HL-60 (cell line): ENCODE measurements at regions not wholly inside any gene's neighbourhood (a gene's known extent, or its start where the extent isn't known, plus 50 kb on each side); places are given as distances from the start of the nearest gene placed in this dataset.

Experiments
- DNase-seq, 2 experiments: peaks; one replicate each; pipeline ENCODE4 v3.0.0-alpha.2; 2010 to 2020; ENCODE audit warnings: low read depth in 1 of 2, low spot score in 1 of 2
- H3K27ac ChIP-seq: fragments of 250-450 bp; sonication (Bioruptor Pico); replicated peaks from 2 replicates; pipeline ENCODE4 v1.5.1; 2020; ENCODE audit warnings: mild to moderate bottlenecking, moderate library complexity
- H3K27me3 ChIP-seq: fragments of 250-450 bp; sonication (Bioruptor Pico); 2 replicates; pipeline ENCODE4 v1.5.1; 2021; ENCODE audit warnings: mild to moderate bottlenecking, moderate library complexity; ENCODE audit not compliant: insufficient read depth, poor library complexity, severe bottlenecking
- H3K4me3 ChIP-seq: replicated peaks from 2 replicates; pipeline ENCODE4 v1.5.1; 2011; ENCODE audit warnings: mild to moderate bottlenecking, control low read depth, low read length; ENCODE audit not compliant: insufficient read depth
- GABPA ChIP-seq: IDR thresholded peaks from 2 replicates; pipeline ENCODE4 v1.6.1; 2012; ENCODE audit warnings: low read depth
- POLR2AphosphoS5 ChIP-seq: IDR thresholded peaks from 2 replicates; pipeline ENCODE4 v1.6.1; 2012; ENCODE audit warnings: low read depth
- SPI1 ChIP-seq: IDR thresholded peaks from 2 replicates; pipeline ENCODE4 v1.6.1; 2012; ENCODE audit warnings: low read depth, mild to moderate bottlenecking, borderline replicate concordance
- TF ChIP-seq, protein P1 (sequence below): IDR thresholded peaks from one replicate; pipeline ENCODE4 v1.5.1; 2011; ENCODE audit warnings: low read length, control low read depth, inconsistent platforms; ENCODE audit not compliant: insufficient read depth
- TF ChIP-seq, protein P2 (sequence below): IDR thresholded peaks from 2 replicates; pipeline ENCODE4 v1.6.1; 2012; ENCODE audit warnings: low read depth; ENCODE audit not compliant: insufficient replicate concordance

DNA sequence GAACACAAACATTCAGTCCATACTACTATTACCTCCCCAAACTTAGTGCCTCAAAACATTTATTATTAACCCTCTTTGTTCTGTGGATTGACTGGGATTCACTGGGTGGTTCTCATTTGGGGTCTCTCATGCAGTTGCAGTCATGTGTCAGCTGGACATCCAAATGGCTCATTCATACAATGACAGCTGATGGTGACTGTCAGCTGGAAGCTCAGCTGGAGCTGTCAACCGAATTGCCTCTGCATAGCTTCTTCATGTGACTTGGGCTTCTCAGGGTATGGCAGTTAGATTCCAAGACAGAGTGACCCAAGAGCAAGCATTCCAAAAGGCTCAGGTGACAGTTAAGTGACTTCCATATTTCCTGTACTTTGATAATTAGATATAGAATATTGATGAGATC is 85.2 kb downstream of the CCDC34 start:
- TF ChIP-seq POLR2AphosphoS5 = no peak
- TF ChIP-seq, protein P1, sequence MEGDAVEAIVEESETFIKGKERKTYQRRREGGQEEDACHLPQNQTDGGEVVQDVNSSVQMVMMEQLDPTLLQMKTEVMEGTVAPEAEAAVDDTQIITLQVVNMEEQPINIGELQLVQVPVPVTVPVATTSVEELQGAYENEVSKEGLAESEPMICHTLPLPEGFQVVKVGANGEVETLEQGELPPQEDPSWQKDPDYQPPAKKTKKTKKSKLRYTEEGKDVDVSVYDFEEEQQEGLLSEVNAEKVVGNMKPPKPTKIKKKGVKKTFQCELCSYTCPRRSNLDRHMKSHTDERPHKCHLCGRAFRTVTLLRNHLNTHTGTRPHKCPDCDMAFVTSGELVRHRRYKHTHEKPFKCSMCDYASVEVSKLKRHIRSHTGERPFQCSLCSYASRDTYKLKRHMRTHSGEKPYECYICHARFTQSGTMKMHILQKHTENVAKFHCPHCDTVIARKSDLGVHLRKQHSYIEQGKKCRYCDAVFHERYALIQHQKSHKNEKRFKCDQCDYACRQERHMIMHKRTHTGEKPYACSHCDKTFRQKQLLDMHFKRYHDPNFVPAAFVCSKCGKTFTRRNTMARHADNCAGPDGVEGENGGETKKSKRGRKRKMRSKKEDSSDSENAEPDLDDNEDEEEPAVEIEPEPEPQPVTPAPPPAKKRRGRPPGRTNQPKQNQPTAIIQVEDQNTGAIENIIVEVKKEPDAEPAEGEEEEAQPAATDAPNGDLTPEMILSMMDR = no peak
- no peak for TF ChIP-seq GABPA
- TF ChIP-seq, protein P2, sequence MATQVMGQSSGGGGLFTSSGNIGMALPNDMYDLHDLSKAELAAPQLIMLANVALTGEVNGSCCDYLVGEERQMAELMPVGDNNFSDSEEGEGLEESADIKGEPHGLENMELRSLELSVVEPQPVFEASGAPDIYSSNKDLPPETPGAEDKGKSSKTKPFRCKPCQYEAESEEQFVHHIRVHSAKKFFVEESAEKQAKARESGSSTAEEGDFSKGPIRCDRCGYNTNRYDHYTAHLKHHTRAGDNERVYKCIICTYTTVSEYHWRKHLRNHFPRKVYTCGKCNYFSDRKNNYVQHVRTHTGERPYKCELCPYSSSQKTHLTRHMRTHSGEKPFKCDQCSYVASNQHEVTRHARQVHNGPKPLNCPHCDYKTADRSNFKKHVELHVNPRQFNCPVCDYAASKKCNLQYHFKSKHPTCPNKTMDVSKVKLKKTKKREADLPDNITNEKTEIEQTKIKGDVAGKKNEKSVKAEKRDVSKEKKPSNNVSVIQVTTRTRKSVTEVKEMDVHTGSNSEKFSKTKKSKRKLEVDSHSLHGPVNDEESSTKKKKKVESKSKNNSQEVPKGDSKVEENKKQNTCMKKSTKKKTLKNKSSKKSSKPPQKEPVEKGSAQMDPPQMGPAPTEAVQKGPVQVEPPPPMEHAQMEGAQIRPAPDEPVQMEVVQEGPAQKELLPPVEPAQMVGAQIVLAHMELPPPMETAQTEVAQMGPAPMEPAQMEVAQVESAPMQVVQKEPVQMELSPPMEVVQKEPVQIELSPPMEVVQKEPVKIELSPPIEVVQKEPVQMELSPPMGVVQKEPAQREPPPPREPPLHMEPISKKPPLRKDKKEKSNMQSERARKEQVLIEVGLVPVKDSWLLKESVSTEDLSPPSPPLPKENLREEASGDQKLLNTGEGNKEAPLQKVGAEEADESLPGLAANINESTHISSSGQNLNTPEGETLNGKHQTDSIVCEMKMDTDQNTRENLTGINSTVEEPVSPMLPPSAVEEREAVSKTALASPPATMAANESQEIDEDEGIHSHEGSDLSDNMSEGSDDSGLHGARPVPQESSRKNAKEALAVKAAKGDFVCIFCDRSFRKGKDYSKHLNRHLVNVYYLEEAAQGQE = no peak
- no peak for TF ChIP-seq SPI1
- DNase-seq = no peak
- no peak overlapping the region for H3K4me3 ChIP-seq
- no peaks in the 10 kb centered on the region for H3K27me3 ChIP-seq
- no peak overlapping the region for H3K27ac ChIP-seq

DNA sequence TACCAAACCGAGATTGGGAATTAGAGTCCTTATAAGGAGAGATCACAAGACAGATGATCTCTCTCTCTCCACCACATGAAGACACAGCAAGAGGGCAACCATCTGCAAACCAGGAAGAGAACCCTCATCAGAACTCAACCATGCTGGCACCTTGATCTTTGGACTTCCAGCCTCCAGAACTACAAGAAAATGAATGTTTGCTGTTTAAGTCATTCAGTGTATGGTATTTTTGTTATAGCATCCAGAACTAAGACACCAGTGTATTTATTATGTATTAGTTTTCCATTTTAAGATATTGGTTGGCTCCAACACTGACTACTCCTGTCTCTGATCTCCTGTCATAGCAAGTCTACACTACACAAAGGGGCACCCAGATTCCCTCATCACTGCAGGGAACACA is 86.9 kb downstream of the CCDC34 start:
- no peaks in the 10 kb centered on the region for H3K27me3 ChIP-seq
- TF ChIP-seq, protein P2 = no peak
- TF ChIP-seq GABPA = no peak
- H3K4me3 ChIP-seq = no peak overlapping the region
- no peak overlapping the region for H3K27ac ChIP-seq
- DNase-seq = no peak

DNA sequence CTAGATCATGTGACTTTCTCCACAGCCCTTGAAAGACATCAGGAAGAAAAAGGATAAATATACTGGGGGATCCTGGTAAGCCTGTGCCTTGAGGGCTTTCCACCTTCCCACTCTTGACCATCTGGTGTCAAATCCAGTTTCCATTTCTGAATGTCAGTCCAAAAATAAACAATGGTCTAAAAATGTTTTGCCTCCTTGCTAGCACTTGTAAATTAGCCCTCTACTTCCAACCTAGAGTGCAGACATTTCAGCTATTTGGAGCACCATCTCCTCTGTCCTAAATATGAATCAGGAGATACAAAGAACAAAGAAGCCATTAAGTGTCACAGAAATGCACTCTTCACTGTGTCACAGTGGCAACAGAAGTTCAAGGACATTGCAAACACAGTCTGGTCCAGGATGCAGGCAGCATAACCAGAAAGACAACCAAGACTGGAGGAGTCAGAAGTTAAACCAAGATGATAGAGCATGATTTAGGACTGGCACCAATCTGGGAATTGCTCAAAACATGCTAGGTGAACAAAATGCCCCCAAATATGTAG is 88.1 kb downstream of the CCDC34 start:
- DNase-seq = no peak
- no peak overlapping the region for H3K27ac ChIP-seq
- no peaks in the 10 kb centered on the region for H3K27me3 ChIP-seq
- no peak overlapping the region for H3K4me3 ChIP-seq
- TF ChIP-seq, protein P1 = no peak
- TF ChIP-seq GABPA = no peak

DNA sequence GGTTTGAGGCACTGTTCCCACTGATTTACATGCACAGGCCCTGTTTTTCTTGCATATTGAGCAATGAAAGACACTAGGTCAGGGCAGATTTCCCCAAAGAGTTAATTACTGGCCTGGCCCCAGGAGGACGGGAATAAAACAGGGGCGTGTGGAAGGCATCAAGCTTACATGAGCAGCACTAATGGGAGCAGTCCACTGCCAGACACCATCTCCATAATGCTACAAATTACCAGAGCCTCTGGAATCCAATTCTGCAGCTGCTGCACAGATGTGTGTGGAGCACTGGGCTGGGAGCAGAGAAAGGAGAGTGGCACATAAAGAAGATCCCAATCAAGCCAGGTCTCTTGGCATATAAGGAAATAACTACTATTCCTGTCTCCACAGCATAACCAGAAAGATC is 96.9 kb downstream of the CCDC34 start:
- TF ChIP-seq GABPA (no peak), SPI1 (no peak), POLR2AphosphoS5 (no peak)
- TF ChIP-seq, protein P1 = no peak
- TF ChIP-seq, protein P2 = no peak
- no peak for DNase-seq
- H3K27me3 ChIP-seq = no peaks in the 10 kb centered on the region
- no peak overlapping the region for H3K4me3 ChIP-seq
- H3K27ac ChIP-seq = no peak overlapping the region
